ENCODE measurements at regions not wholly inside any gene's neighbourhood (a gene's known extent, or its start where the extent isn't known, plus 50 kb on each side); places are given as distances from the start of the nearest gene placed in this dataset.
"Not testable (repeated sequence)": the region's sequence is repeated elsewhere in the genome, so short reads cannot be mapped to it uniquely, and the experiment has no call there.

DNA sequence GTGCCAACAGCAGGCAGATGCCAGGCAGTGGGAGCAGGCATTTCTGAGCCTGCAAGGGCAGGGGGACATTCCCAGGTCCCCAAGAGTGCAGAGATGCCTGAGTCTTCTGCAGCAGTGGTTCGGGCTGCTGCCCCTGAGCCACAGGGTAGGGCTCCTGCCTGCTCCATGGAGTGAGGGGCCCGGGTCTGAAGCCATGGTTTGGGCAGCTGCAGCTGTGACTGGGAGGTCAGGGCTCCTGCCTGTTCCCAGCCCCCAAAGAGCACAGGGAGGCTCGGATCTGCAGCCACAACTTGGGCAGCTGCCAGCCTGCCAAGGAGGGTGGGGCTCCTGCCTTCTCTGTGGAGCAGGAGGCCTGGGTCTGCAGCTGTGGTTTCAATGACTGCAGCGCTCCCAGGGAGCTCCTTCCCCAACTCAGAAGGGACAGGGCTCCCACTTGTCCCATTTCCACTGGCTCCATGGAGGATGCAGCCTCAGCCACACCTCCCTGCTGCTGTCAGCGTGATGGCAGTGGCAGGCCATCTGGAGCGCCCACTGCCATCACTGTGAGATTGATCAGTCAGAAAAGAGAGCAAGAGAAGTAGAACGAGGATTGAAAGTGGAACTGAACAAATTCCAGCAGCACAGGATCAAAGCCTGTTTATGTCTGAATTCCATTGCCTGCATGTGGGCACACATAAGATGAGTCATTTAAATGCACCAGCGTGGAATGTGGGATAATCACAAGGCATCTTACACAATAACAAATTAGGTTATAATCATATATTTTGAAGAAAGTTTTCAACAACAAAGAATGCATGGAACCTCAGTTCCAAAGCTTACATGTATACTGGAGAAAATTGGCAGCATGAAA lies 93.1 kb upstream of the CXorf51A start:
- DNase-seq (ENCODE audit: low read depth), result peak; percentile 0
- TF ChIP-seq, protein P1, sequence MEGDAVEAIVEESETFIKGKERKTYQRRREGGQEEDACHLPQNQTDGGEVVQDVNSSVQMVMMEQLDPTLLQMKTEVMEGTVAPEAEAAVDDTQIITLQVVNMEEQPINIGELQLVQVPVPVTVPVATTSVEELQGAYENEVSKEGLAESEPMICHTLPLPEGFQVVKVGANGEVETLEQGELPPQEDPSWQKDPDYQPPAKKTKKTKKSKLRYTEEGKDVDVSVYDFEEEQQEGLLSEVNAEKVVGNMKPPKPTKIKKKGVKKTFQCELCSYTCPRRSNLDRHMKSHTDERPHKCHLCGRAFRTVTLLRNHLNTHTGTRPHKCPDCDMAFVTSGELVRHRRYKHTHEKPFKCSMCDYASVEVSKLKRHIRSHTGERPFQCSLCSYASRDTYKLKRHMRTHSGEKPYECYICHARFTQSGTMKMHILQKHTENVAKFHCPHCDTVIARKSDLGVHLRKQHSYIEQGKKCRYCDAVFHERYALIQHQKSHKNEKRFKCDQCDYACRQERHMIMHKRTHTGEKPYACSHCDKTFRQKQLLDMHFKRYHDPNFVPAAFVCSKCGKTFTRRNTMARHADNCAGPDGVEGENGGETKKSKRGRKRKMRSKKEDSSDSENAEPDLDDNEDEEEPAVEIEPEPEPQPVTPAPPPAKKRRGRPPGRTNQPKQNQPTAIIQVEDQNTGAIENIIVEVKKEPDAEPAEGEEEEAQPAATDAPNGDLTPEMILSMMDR (conservative IDR thresholded peaks at IDR 0.05; ENCODE audit: control insufficient read depth, insufficient read depth, low read depth, low read length), result no peak
- H3K4me3 ChIP-seq (ENCODE audit: control insufficient read depth, low read depth, low read length), result no peak overlapping the region

DNA sequence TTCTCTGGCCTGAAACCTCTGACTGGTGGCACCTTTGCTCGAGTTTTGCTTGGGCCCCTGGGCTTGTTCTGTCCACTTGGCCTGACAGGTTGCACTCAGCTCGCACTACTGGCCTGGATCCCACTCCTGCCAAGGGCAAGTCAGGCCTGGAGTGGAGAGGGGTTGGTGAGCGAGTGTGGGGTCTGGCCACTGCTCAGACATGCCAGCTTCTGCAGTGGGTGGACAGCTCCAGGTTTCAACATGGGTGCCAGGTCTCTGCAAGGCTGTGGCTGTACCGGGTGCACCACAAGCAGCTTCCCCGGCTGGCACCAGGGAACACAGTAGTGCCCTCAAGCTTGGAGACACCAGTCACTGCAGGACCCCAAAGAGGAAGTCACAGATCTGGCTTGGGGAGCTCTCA lies 91.6 kb upstream of the CXorf51A start:
- no peak for DNase-seq (ENCODE audit: low read depth)
- no peak overlapping the region for H3K4me3 ChIP-seq (ENCODE audit: control insufficient read depth, low read depth, low read length)
- TF ChIP-seq, protein P1 (conservative IDR thresholded peaks at IDR 0.05; ENCODE audit: control insufficient read depth, insufficient read depth, low read depth, low read length), result no peak

DNA sequence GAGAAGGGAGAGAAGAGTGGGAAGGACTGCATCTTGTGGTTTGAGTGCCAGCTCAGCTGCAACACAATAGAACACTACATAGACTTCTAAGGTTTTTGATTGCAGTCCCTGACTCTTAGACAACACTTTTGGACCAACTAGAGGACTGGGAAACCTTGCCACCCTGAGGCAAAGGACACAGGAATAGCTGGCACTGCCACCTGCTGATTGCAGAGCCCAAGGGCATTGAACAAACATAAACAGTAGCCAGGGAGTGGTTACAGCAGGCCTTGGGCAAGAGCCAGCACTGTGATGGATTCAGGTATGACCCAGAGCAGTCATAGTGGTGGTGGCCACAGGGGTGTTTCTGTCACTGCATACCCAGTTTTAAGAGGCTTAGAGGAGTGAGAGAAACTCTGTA lies 72.5 kb upstream of the CXorf51A start:
- no peak overlapping the region for H3K4me3 ChIP-seq (ENCODE audit: control insufficient read depth, low read depth, low read length)
- TF ChIP-seq, protein P1 (conservative IDR thresholded peaks at IDR 0.05; ENCODE audit: control insufficient read depth, insufficient read depth, low read depth, low read length), result no peak
- no peak for DNase-seq (ENCODE audit: low read depth)

DNA sequence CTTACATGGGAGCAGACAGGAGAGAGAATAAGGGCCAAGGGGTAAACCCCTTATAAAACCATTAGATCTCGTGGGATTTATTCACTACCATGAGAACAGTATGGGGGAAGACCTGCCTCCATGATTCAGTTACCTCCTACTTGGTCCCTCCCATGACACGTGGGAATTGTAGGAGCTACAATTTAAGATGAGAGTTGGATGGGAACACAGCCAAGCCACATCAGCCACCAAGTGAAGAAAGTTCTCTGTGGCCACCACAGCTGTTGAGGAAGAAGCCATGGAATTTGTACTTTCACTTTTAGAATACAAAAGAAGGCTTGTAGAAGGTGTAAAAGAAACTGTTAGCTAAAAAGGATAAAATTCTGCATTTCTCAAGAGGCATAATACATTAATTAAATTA lies 67.0 kb upstream of the CXorf51A start:
- DNase-seq (ENCODE audit: low read depth), result no peak
- TF ChIP-seq, protein P1 (conservative IDR thresholded peaks at IDR 0.05; ENCODE audit: control insufficient read depth, insufficient read depth, low read depth, low read length), result no peak

DNA sequence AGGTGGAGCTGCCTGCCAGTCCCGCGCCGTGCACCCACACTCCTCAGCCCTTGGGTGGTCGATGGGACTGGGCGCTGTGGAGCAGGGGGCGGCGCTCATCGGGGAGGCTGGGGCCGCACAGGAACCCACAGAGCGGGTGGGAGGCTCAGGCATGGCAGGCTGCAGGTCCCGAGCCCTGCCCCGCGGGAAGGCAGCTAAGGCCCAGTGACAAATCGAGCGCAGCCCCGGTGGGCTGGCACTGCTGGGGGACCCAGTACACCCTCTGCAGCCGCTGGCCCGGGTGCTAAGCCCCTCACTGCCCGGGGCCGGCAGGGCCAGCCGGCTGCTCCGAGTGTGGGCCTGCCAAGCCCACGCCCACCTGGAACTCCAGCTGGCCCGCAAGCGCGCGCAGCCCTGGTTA lies 52.3 kb upstream of the CXorf51A start:
- not testable (repeated sequence) for DNase-seq (ENCODE audit: low read depth)

More for the DNA sequence above, 67.0 kb upstream of the CXorf51A start:
- no peak overlapping the region for H3K4me3 ChIP-seq (ENCODE audit: control insufficient read depth, low read depth, low read length)

DNA sequence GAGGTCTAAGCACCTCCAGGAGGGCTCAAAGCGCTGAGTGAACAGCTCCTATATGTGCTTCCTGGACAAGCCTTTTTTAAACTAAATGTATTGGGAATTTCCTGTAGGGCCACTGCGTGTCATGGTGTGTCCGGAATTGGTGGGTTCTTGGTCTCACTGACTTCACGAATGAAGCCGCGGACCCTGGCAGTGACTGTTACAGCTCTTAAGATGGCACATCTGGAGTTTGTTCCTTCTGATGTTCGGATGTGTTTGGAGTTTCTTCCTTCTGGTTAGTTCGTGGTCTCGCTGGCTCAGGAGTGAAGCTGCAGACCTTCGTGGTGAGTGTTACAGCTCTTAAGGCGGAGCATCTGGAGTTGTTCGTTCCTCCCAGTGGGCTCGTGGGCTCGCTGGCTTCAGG lies 51.2 kb upstream of the CXorf51A start:
- not testable (repeated sequence) for DNase-seq (ENCODE audit: low read depth)

More for the DNA sequence above, 52.3 kb upstream of the CXorf51A start:
- not testable (repeated sequence) for H3K4me3 ChIP-seq (ENCODE audit: control insufficient read depth, low read depth, low read length)

More for the DNA sequence above, 51.2 kb upstream of the CXorf51A start:
- not testable (repeated sequence) for H3K4me3 ChIP-seq (ENCODE audit: control insufficient read depth, low read depth, low read length)

All from fibroblast of mammary gland (primary cell).